Tibial nerve (tissue), 4 donors: ENCODE measurements at regions not wholly inside any gene's neighbourhood (a gene's known extent, or its start where the extent isn't known, plus 50 kb on each side); places are given as distances from the start of the nearest gene placed in this dataset.

ENCODE experiments used
- DNase-seq, 2 donors: peaks; one replicate each; pipeline ENCODE4 v3.0.0-alpha.2; 2019; ENCODE audit warnings: low spot score in 2 of 2
- H3K27ac ChIP-seq, 4 donors: fragments of 200-600 bp; sonication (generic) in 3 of 4; one replicate each; pipeline ENCODE4 v1.5.1; 2017 to 2019; ENCODE audit warnings: mild to moderate bottlenecking in 1 of 4
- H3K27me3 ChIP-seq, 2 donors: fragments of 200-600 bp; sonication (generic) in 1 of 2; one replicate each; pipeline versions ENCODE4 v1.5.1 to v1.6.0; 2017 to 2019
- H3K36me3 ChIP-seq, 3 donors: fragments of 200-600 bp; sonication (generic); one replicate each; pipeline ENCODE4 v1.5.1; 2018 to 2019
- H3K4me1 ChIP-seq, 4 donors: fragments of 200-600 bp; sonication (generic) in 3 of 4; one replicate each; pipeline ENCODE4 v1.5.1; 2017 to 2019
- H3K4me3 ChIP-seq, 4 donors: fragments of 200-600 bp; sonication (generic) in 3 of 4; one replicate each; pipeline ENCODE4 v1.5.1; 2017 to 2019; ENCODE audit warnings: mild to moderate bottlenecking in 1 of 4, moderate library complexity in 1 of 4
- H3K9me3 ChIP-seq, 4 donors: fragments of 200-600 bp; sonication (generic) in 3 of 4; one replicate each; pipeline ENCODE4 v1.5.1; 2017 to 2019
- EP300 ChIP-seq, 2 donors: sonication (generic); formaldehyde crosslinking; IDR thresholded peaks; one replicate each; pipeline ENCODE4 v1.6.1; 2017; ENCODE audit warnings: antibody characterized with exemption in 2 of 2, mild to moderate bottlenecking in 1 of 2
- POLR2A ChIP-seq, 2 donors: fragments of 450-650 bp; IDR thresholded peaks; one replicate each; pipeline ENCODE4 v1.6.1; 2017; ENCODE audit warnings: antibody characterized with exemption in 2 of 2, mild to moderate bottlenecking in 2 of 2, moderate library complexity in 2 of 2
- WGBS, 2 donors: methylation state at CpG; one replicate each; pipeline ENCODE4 v1.1.5; 2018; 5-methylcytosine and 5-hydroxymethylcytosine counted together
- TF ChIP-seq, protein P1 (sequence below), 5 experiments: fragments of 200-600 bp in 3 of 5; fragments of 450-650 bp in 2 of 5; sonication (generic) in 3 of 5; IDR thresholded peaks; one replicate each; pipeline ENCODE4 v1.5.1; 2016 to 2019; ENCODE audit warnings: antibody characterized with exemption in 5 of 5, mild to moderate bottlenecking in 3 of 5, moderate library complexity in 2 of 5

DNA sequence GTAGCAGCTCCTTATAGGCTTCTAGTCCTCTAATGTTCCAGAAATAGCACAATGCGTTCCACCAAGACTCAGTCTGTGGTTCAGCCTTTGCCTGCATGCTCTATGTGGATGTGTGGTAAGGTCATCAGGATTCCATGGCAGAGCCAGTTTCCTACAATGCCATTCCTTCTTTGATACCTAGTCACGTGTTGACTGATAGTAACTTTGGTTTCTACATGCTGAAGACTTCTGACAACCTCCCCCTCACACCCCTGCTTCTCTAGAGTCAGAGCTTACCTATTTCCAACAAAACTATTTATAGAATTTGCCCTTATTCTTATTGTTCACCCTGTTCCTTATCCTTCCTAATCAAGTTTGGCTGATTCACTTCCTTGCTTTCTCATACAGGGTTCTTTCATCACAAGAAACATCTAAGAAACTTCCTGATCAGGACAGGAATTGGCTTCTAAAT, 81.1 kb downstream of the CT47B1 start:
- Histone ChIP-seq H3K27me3 (no peaks in the 10 kb centered on the region), H3K27ac (no peak overlapping the region), H3K4me3 (no peak overlapping the region), H3K36me3 (no peaks in the 10 kb centered on the region), H3K9me3 (no peaks in the 10 kb centered on the region), H3K4me1 (peaks cover 0 to 6% (median 2%) of the 10 kb centered on the region in 4 donors)
- no peak for DNase-seq
- TF ChIP-seq POLR2A (IDR thresholded peaks at IDR 0.05) (no peak), EP300 (IDR thresholded peaks at IDR 0.05) (no peak)
- TF ChIP-seq, protein P1, sequence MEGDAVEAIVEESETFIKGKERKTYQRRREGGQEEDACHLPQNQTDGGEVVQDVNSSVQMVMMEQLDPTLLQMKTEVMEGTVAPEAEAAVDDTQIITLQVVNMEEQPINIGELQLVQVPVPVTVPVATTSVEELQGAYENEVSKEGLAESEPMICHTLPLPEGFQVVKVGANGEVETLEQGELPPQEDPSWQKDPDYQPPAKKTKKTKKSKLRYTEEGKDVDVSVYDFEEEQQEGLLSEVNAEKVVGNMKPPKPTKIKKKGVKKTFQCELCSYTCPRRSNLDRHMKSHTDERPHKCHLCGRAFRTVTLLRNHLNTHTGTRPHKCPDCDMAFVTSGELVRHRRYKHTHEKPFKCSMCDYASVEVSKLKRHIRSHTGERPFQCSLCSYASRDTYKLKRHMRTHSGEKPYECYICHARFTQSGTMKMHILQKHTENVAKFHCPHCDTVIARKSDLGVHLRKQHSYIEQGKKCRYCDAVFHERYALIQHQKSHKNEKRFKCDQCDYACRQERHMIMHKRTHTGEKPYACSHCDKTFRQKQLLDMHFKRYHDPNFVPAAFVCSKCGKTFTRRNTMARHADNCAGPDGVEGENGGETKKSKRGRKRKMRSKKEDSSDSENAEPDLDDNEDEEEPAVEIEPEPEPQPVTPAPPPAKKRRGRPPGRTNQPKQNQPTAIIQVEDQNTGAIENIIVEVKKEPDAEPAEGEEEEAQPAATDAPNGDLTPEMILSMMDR (IDR thresholded peaks at IDR 0.05): no peak
- 68 to 83% methylated on average over 2 of the region's 2 CpGs for WGBS, 2 donors

DNA sequence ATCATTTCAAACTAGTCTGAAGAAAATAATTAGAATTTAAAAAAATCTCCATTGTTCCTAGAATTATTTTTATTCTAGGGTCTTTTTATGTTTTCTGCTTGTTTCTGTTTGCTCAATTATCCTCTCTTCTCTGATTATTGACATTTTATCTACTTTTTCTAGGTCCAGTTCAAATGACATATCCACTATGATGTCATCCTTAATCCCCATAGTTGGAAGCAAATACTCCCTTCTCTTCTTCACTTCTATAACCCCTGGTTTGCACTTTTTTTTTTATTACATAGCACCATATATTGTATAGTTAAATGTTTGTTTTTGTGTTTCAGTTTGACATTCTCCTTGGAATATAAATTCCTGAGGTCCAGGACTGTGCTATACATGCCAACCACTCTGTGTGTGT, 82.6 kb downstream of the CT47B1 start:
- H3K4me3 ChIP-seq: no peak overlapping the region
- DNase-seq: no peak
- no peaks in the 10 kb centered on the region for H3K36me3 ChIP-seq
- H3K9me3 ChIP-seq: no peaks in the 10 kb centered on the region
- H3K4me1 ChIP-seq: peaks cover 0 to 6% (median 2%) of the 10 kb centered on the region in 4 donors
- H3K27ac ChIP-seq: no peak overlapping the region
- TF ChIP-seq, protein P1 (IDR thresholded peaks at IDR 0.05): no peak
- H3K27me3 ChIP-seq: no peaks in the 10 kb centered on the region

DNA sequence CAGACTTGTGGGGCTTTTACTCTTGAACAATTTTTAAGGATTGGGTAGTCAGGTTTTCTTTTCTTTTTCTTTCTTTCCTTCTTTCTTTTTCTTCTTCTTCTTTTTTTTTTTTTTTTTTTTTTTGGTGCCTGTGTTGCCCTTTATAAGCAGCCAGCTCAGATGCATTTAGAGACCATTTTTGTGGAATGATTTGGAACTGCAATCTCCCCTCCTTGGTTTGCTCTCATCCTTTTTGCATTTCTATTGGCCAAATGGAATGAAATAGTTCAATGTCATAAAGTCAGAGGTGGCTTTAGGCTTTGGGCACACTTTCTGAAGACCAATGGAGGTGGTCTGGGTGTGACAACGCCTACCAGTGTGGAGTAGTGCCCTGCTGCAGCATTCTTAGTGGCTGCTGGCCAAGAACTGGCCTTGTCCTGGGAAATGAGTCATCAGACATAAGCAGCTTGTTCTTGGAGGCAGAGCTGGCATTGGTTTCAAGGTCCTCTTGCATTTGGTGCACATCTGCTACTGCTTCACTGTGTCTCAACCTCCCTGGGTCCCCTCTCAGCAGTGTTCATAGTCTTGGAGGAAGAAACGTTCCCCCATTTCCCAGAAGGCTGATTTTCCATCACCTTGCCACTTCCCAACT, 84.5 kb downstream of the CT47B1 start:
- H3K36me3 ChIP-seq: no peaks in the 10 kb centered on the region
- H3K27me3 ChIP-seq: no peaks in the 10 kb centered on the region
- no peak overlapping the region for H3K27ac ChIP-seq
- 28% methylated on average over 2 of the region's 2 CpGs for WGBS, 2 donors
- DNase-seq: peak; percentile 16 to 24
- TF ChIP-seq POLR2A (IDR thresholded peaks at IDR 0.05) (no peak), EP300 (IDR thresholded peaks at IDR 0.05) (no peak)
- TF ChIP-seq, protein P1 (IDR thresholded peaks at IDR 0.05): no peak
- H3K9me3 ChIP-seq: no peaks in the 10 kb centered on the region
- no peak overlapping the region for H3K4me3 ChIP-seq
- peaks cover 0 to 6% (median 2%) of the 10 kb centered on the region in 4 donors for H3K4me1 ChIP-seq

DNA sequence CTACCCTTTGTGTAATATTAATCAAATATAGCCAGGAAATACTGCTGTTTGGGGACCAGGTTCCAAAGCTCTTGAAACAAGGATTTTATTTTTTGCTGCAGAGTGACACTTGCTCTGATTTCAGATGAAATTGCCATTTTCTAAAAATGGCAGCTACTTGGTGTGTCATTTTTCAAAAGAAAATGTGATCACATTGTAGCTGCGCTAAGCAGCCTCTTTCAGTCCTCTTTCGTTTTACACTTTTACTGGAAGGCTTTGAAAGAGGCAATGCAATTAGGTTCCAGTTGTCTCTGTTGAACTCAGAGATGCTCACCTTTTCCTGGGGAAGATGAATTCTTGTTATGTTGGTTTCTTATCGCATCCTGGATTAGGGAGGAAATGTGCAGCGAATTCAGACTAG, 85.1 kb downstream of the CT47B1 start:
- Histone ChIP-seq H3K36me3 (no peaks in the 10 kb centered on the region), H3K4me1 (peaks cover 0 to 6% (median 2%) of the 10 kb centered on the region in 4 donors), H3K9me3 (no peaks in the 10 kb centered on the region), H3K4me3 (no peak overlapping the region), H3K27me3 (no peaks in the 10 kb centered on the region), H3K27ac (no peak overlapping the region)
- TF ChIP-seq POLR2A (IDR thresholded peaks at IDR 0.05) (no peak), EP300 (IDR thresholded peaks at IDR 0.05) (no peak)
- TF ChIP-seq, protein P1 (IDR thresholded peaks at IDR 0.05): no peak
- DNase-seq: no peak
- 56 to 71% methylated on average over 4 of the region's 4 CpGs for WGBS, 2 donors

DNA sequence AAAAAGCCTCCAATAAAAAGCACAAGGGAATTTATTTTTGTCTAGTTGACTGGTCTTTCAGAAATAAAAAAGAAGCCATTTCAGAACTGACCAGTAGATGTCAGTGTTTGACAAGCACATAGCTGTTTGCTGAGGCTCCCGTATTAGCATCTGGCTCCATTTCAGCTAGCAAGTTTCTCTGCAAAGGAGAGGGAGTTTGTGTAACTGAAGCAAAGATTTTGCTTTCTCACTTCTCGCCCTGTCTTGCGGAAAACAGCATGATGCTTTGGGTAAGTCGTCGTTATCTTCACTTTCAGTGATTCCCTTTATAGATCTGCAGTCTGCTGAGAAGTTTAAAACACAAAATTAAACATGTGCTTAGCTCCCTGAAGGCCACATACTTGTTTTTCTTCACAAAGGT, 85.5 kb downstream of the CT47B1 start:
- Histone ChIP-seq H3K4me3 (no peak overlapping the region), H3K27ac (no peak overlapping the region), H3K4me1 (peaks cover 0 to 6% (median 2%) of the 10 kb centered on the region in 4 donors), H3K27me3 (no peaks in the 10 kb centered on the region), H3K36me3 (no peaks in the 10 kb centered on the region), H3K9me3 (no peaks in the 10 kb centered on the region)
- TF ChIP-seq, protein P1 (IDR thresholded peaks at IDR 0.05): peak; percentile 57 to 80 (median 71)
- TF ChIP-seq EP300 (IDR thresholded peaks at IDR 0.05) (no peak), POLR2A (IDR thresholded peaks at IDR 0.05) (no peak)
- 0 to 2% methylated on average over 5 of the region's 5 CpGs for WGBS, 2 donors
- peak in 1 of 2 donors; percentile 26 for DNase-seq
